ENCODE measurements at regions not wholly inside any gene's neighbourhood (a gene's known extent, or its start where the extent isn't known, plus 50 kb on each side); places are given as distances from the start of the nearest gene placed in this dataset.

GRCh38 chr18:39840406-39840805 lies 2114.6 kb upstream of the PIK3C3 start:
- H3K27ac ChIP-seq = no peak overlapping the region
- WGBS, 5 donors = 73 to 89% (median 81%) methylated on average over 3 of the region's 3 CpGs
- TF ChIP-seq POLR2AphosphoS5 (IDR thresholded peaks at IDR 0.05) (no peak), POLR2A (IDR thresholded peaks at IDR 0.05) (no peak), CTCF (IDR thresholded peaks at IDR 0.05 in 8 of 11, conservative IDR thresholded peaks at IDR 0.05 in 3 of 11) (no peak)

GRCh38 chr18:39839782-39840181 lies 2115.3 kb upstream of the PIK3C3 start:
- Histone ChIP-seq H3K36me3 (no peaks in the 10 kb centered on the region), H3K27ac (no peak overlapping the region), H3K27me3 (replicated peaks in 1 of 7) (peaks cover 0 to 22% (median 4%) of the 10 kb centered on the region in 7 donors), H3K9me3 (no peaks in the 10 kb centered on the region), H3K4me1 (peaks cover 0 to 16% (median 2%) of the 10 kb centered on the region in 6 donors), H3K4me3 (no peak overlapping the region)
- no peak for DNase-seq
- WGBS, 5 donors = 80 to 98% (median 90%) methylated on average over 4 of the region's 4 CpGs
- TF ChIP-seq CTCF (IDR thresholded peaks at IDR 0.05 in 8 of 11, conservative IDR thresholded peaks at IDR 0.05 in 3 of 11) (no peak), POLR2A (IDR thresholded peaks at IDR 0.05) (no peak), POLR2AphosphoS5 (IDR thresholded peaks at IDR 0.05) (no peak)
- intact Hi-C loops (cut with DNase I; ENCODE audit: low total_unique reads) = no loop called here

More at GRCh38 chr18:39840406-39840805, 2114.6 kb upstream of the PIK3C3 start:
- DNase-seq = no peak
- Histone ChIP-seq H3K9me3 (no peaks in the 10 kb centered on the region), H3K4me1 (peaks cover 0 to 16% (median 2%) of the 10 kb centered on the region in 6 donors), H3K4me3 (no peak overlapping the region), H3K27me3 (replicated peaks in 1 of 7) (peaks cover 0 to 22% (median 4%) of the 10 kb centered on the region in 7 donors), H3K36me3 (no peaks in the 10 kb centered on the region)
- intact Hi-C loops (cut with DNase I; ENCODE audit: low total_unique reads) = no loop called here

- WGBS, 5 donors = 77 to 93% (median 86%) methylated on average over 3 of the region's 3 CpGs
- H3K36me3 ChIP-seq = no peaks in the 10 kb centered on the region
- peaks cover 0 to 16% (median 2%) of the 10 kb centered on the region in 6 donors for H3K4me1 ChIP-seq
- H3K4me3 ChIP-seq = no peak overlapping the region
- H3K9me3 ChIP-seq = no peaks in the 10 kb centered on the region
- no peak for DNase-seq
- intact Hi-C loops (cut with DNase I; ENCODE audit: low total_unique reads) = no loop called here
- H3K27ac ChIP-seq = no peak overlapping the region
- TF ChIP-seq CTCF (IDR thresholded peaks at IDR 0.05 in 8 of 11, conservative IDR thresholded peaks at IDR 0.05 in 3 of 11) (no peak), POLR2AphosphoS5 (IDR thresholded peaks at IDR 0.05) (no peak), POLR2A (IDR thresholded peaks at IDR 0.05) (no peak)
- peaks cover 0 to 22% (median 4%) of the 10 kb centered on the region in 7 donors for H3K27me3 ChIP-seq (replicated peaks in 1 of 7)
These were observed 2116.2 kb upstream of the PIK3C3 start for GRCh38 chr18:39838831-39839230.

- WGBS, 5 donors = 88 to 97% (median 92%) methylated on average over 4 of the region's 4 CpGs
- Histone ChIP-seq H3K27ac (no peak overlapping the region), H3K4me3 (no peak overlapping the region), H3K36me3 (no peaks in the 10 kb centered on the region), H3K9me3 (no peaks in the 10 kb centered on the region), H3K4me1 (no peaks in the 10 kb centered on the region), H3K27me3 (replicated peaks in 1 of 7) (peaks cover 0 to 2% (median 0%) of the 10 kb centered on the region in 7 donors)
- TF ChIP-seq CTCF (IDR thresholded peaks at IDR 0.05 in 8 of 11, conservative IDR thresholded peaks at IDR 0.05 in 3 of 11) (no peak), POLR2A (IDR thresholded peaks at IDR 0.05) (no peak), POLR2AphosphoS5 (IDR thresholded peaks at IDR 0.05) (no peak)
- intact Hi-C loops (cut with DNase I; ENCODE audit: low total_unique reads) = no loop called here
- DNase-seq = no peak
These were observed 2119.6 kb upstream of the PIK3C3 start for GRCh38 chr18:39835303-39836030.
